Heart left ventricle (tissue), 13 donors: ENCODE measurements at regions not wholly inside any gene's neighbourhood (a gene's known extent, or its start where the extent isn't known, plus 50 kb on each side); places are given as distances from the start of the nearest gene placed in this dataset.

ENCODE experiments used
- POLR2A ChIP-seq, 2 donors: fragments of 450-650 bp; IDR thresholded peaks; one replicate each; pipeline ENCODE4 v1.6.1; 2017; ENCODE audit warnings: antibody characterized with exemption in 2 of 2, mild to moderate bottlenecking in 2 of 2, moderate library complexity in 2 of 2
- TF ChIP-seq, protein P1 (sequence below), 12 donors: fragments of 200-600 bp; sonication (generic) in 4 of 12; IDR thresholded peaks; one replicate each; pipeline versions ENCODE4 v1.5.0 to v1.8.0; 2018 to 2022; ENCODE audit warnings: antibody characterized with exemption in 12 of 12, mild to moderate bottlenecking in 5 of 12
- donor health status: ischemic (EF 13 %, LVEDD 7.1; RV severe dilation, severe dysfunction).
- donor health status: DM: no; HTN: yes; CAD: no.
- donor health status: DM: no; HTN: no; CAD: no.
- donor health status: ischemic (EF 25% LVEDD 6.9; RV normal size, moderate dysfunction).
- donor health status: ischemic (EF 25% LVEDD 5.7; RV mildly dilated, moderate dysfunction).
- donor health status: ischemic (EF 35%, LVEDD 5.7; RV mildly dilated, moderate dysfunction).
- donor health status: nonischemic (EF 11% LVEDD 7.7; RV severe dilation, severe dysfunction).
- donor health status: DM: yes; HTN: yes; CAD: no.
- donor health status: PGD.
- donor health status: ischemic (EF 29% LVEDD 5.4; RV normal size, mild dysfunction).
- donor health status: nonischemic (EF 23%, LVEDD 6.1; RV moderate dilation, normal function).

DNA sequence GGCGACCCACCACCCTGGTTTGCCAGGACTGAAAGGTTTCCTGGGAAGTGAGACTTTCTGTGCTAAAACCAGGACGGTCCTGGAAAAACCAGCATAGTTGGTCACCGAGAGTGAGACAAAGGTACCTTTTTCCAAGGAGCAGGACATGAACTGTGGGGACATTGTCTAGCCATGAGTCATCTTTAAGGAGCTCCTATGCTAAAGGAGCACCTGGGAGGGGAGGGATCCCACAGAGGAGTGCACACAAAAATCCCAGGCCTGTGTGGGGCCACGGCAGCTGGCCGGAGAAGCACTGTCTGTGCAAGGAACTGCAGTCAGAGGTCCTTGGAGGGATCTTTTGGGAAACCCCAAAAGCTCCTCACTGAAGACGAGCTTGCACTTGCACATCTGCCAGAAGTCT, 109.1 kb upstream of the PLEKHG1 start:
- TF ChIP-seq, protein P1, sequence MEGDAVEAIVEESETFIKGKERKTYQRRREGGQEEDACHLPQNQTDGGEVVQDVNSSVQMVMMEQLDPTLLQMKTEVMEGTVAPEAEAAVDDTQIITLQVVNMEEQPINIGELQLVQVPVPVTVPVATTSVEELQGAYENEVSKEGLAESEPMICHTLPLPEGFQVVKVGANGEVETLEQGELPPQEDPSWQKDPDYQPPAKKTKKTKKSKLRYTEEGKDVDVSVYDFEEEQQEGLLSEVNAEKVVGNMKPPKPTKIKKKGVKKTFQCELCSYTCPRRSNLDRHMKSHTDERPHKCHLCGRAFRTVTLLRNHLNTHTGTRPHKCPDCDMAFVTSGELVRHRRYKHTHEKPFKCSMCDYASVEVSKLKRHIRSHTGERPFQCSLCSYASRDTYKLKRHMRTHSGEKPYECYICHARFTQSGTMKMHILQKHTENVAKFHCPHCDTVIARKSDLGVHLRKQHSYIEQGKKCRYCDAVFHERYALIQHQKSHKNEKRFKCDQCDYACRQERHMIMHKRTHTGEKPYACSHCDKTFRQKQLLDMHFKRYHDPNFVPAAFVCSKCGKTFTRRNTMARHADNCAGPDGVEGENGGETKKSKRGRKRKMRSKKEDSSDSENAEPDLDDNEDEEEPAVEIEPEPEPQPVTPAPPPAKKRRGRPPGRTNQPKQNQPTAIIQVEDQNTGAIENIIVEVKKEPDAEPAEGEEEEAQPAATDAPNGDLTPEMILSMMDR (IDR thresholded peaks at IDR 0.05): no peak
- no peak for TF ChIP-seq POLR2A (IDR thresholded peaks at IDR 0.05)
